H9 (cell line): ENCODE measurements at regions not wholly inside any gene's neighbourhood (a gene's known extent, or its start where the extent isn't known, plus 50 kb on each side); places are given as distances from the start of the nearest gene placed in this dataset.

Experiments
- DNase-seq: peaks from one replicate; pipeline ENCODE4 v3.0.0-alpha.2; 2017
- H2AFZ ChIP-seq: one replicate; pipeline ENCODE4 v1.6.1; 2013; ENCODE audit warnings: mild to moderate bottlenecking, low read length, control low read depth, moderate library complexity
- H2AK5ac ChIP-seq: 2 replicates; pipeline ENCODE4 v1.6.1; 2013; ENCODE audit warnings: low read length, control low read depth, mixed read lengths; ENCODE audit not compliant: insufficient read length
- H2BK120ac ChIP-seq: one replicate; pipeline ENCODE4 v1.6.1; 2013; ENCODE audit warnings: low read depth, mild to moderate bottlenecking, low read length, control low read depth, inconsistent platforms; ENCODE audit not compliant: poor library complexity, severe bottlenecking
- H2BK12ac ChIP-seq: 2 replicates; pipeline ENCODE4 v1.6.1; 2013; ENCODE audit warnings: low read length, control low read depth, mixed read lengths, low read depth; ENCODE audit not compliant: insufficient read length
- H2BK15ac ChIP-seq: 2 replicates; pipeline ENCODE4 v1.6.1; 2013; ENCODE audit warnings: low read depth, low read length, control low read depth
- H2BK20ac ChIP-seq: one replicate; pipeline ENCODE4 v1.6.1; 2013; ENCODE audit warnings: low read depth, mild to moderate bottlenecking, low read length, control low read depth, inconsistent platforms; ENCODE audit not compliant: poor library complexity, severe bottlenecking
- H2BK5ac ChIP-seq: 2 replicates; pipeline ENCODE4 v1.6.1; 2013; ENCODE audit warnings: low read length, control low read depth, mixed read lengths; ENCODE audit not compliant: insufficient read length
- H3K14ac ChIP-seq: 2 replicates; pipeline ENCODE4 v1.6.1; 2013; ENCODE audit warnings: low read length, control low read depth; ENCODE audit not compliant: insufficient read depth
- H3K18ac ChIP-seq: 2 replicates; pipeline ENCODE4 v1.6.1; 2013; ENCODE audit warnings: low read depth, mild to moderate bottlenecking, mixed read lengths, low read length, control low read depth; ENCODE audit not compliant: insufficient read length
- H3K23ac ChIP-seq: 2 replicates; pipeline ENCODE4 v1.6.1; 2013; ENCODE audit warnings: low read length, control low read depth, mixed read lengths, low read depth; ENCODE audit not compliant: insufficient read length
- H3K23me2 ChIP-seq: 2 replicates; pipeline ENCODE4 v1.6.1; 2013; ENCODE audit warnings: low read depth, mild to moderate bottlenecking, mixed read lengths, low read length, control low read depth; ENCODE audit not compliant: insufficient read length, poor library complexity, severe bottlenecking
- H3K27ac ChIP-seq: 2 replicates; pipeline ENCODE4 v1.5.1; 2013; ENCODE audit warnings: low read length, control low read depth, mixed read lengths, low read depth; ENCODE audit not compliant: insufficient read length
- H3K27me3 ChIP-seq: 2 replicates; pipeline ENCODE4 v1.6.1; 2013; ENCODE audit warnings: low read length, control low read depth, inconsistent platforms; ENCODE audit not compliant: insufficient read depth
- H3K4ac ChIP-seq: 2 replicates; pipeline ENCODE4 v1.6.1; 2013; ENCODE audit warnings: low read depth, mild to moderate bottlenecking, control low read depth, inconsistent platforms, low read length, moderate library complexity
- H3K4me1 ChIP-seq: 2 replicates; pipeline ENCODE4 v1.6.1; 2013; ENCODE audit warnings: low read length, control low read depth, inconsistent platforms; ENCODE audit not compliant: insufficient read depth
- H3K4me2 ChIP-seq: 2 replicates; pipeline ENCODE4 v1.6.1; 2013; ENCODE audit warnings: low read length, control low read depth, mixed read lengths; ENCODE audit not compliant: insufficient read length, insufficient read depth
- H3K56ac ChIP-seq: 2 replicates; pipeline ENCODE4 v1.6.1; 2013; ENCODE audit warnings: low read depth, mild to moderate bottlenecking, mixed read lengths, low read length, control low read depth; ENCODE audit not compliant: insufficient read length
- H3K79me1 ChIP-seq: 2 replicates; pipeline ENCODE4 v1.6.1; 2013; ENCODE audit warnings: low read depth, mild to moderate bottlenecking, moderate library complexity, low read length, control low read depth, inconsistent platforms; ENCODE audit not compliant: insufficient read depth, poor library complexity, severe bottlenecking
- H3K79me2 ChIP-seq: 2 replicates; pipeline ENCODE4 v1.6.1; 2013; ENCODE audit warnings: low read length, control low read depth, inconsistent platforms; ENCODE audit not compliant: insufficient read depth
- H3K9ac ChIP-seq: 2 replicates; pipeline ENCODE4 v1.6.1; 2013; ENCODE audit warnings: low read length, control low read depth, mixed read lengths; ENCODE audit not compliant: insufficient read length; ENCODE audit errors: extremely low read depth
- H3K9me3 ChIP-seq: one replicate; pipeline ENCODE4 v1.6.1; 2013; ENCODE audit warnings: low read depth, low read length, inconsistent platforms; ENCODE audit not compliant: control insufficient read depth
- H3T11ph ChIP-seq: one replicate; pipeline ENCODE4 v1.6.1; 2013; ENCODE audit warnings: mild to moderate bottlenecking, low read length, control low read depth, inconsistent platforms
- H4K20me1 ChIP-seq: one replicate; pipeline ENCODE4 v1.6.1; 2013; ENCODE audit not compliant: control insufficient read depth, insufficient read length, insufficient read depth
- H4K5ac ChIP-seq: 2 replicates; pipeline ENCODE4 v1.6.1; 2013; ENCODE audit warnings: low read depth, mild to moderate bottlenecking, mixed read lengths, low read length, control low read depth; ENCODE audit not compliant: insufficient read length
- H4K8ac ChIP-seq: replicated peaks from 2 replicates; pipeline ENCODE4 v1.6.1; 2013; ENCODE audit warnings: low read length, control low read depth, mixed read lengths, low read depth; ENCODE audit not compliant: insufficient read length
- H4K91ac ChIP-seq: 2 replicates; pipeline ENCODE4 v1.6.1; 2013; ENCODE audit warnings: low read depth, mild to moderate bottlenecking, moderate library complexity, mixed read lengths, low read length, control low read depth; ENCODE audit not compliant: insufficient read length
- H3K27ac Mint-ChIP-seq, 3 experiments: 2 replicates in 2 of 3; 3 replicates in 1 of 3; pipeline ENCODE4 v1.8.0; 2020 to 2021; ENCODE audit warnings: mixed read lengths in 3 of 3, mild to moderate bottlenecking in 1 of 3, moderate library complexity in 1 of 3
- H3K27me3 Mint-ChIP-seq: 2 replicates; pipeline ENCODE4 v1.8.0; 2021; ENCODE audit warnings: low read depth, mild to moderate bottlenecking, moderate library complexity, mixed read lengths
- H3K36me3 Mint-ChIP-seq, 3 experiments: 2 replicates in 2 of 3; 3 replicates in 1 of 3; pipeline ENCODE4 v1.8.0; 2020 to 2021; ENCODE audit warnings: low read depth in 3 of 3, mixed read lengths in 3 of 3; ENCODE audit not compliant: insufficient read depth in 1 of 3
- H3K4me1 Mint-ChIP-seq, 2 experiments: 2 replicates each; pipeline ENCODE4 v1.8.0; 2020; ENCODE audit warnings: mixed read lengths in 2 of 2
- H3K4me3 Mint-ChIP-seq, 2 experiments: 2 replicates in 1 of 2; 3 replicates in 1 of 2; pipeline ENCODE4 v1.8.0; 2020 to 2021; ENCODE audit warnings: mild to moderate bottlenecking in 2 of 2, mixed read lengths in 2 of 2, moderate library complexity in 1 of 2
- H3K9me3 Mint-ChIP-seq, 2 experiments: 2 replicates in 1 of 2; 3 replicates in 1 of 2; pipeline ENCODE4 v1.8.0; 2020; ENCODE audit warnings: mild to moderate bottlenecking in 2 of 2, mixed read lengths in 2 of 2, moderate library complexity in 1 of 2
- WGBS: extraction: QIAGEN DNeasy Blood & Tissue Kit; methylation state at CpG from one replicate; pipeline ENCODE4 v1.1.7; 2013; ENCODE audit warnings: missing lambda C conversion rate, low lambda C conversion rate, mixed read lengths; ENCODE audit not compliant: insufficient read length; ENCODE audit errors: extremely low coverage; 5-methylcytosine and 5-hydroxymethylcytosine counted together
- TF ChIP-seq, protein P1 (sequence below): fragments of 200-600 bp; sonication (generic); conservative IDR thresholded peaks from 3 replicates; pipeline ENCODE4 v1.8.0; 2021; ENCODE audit warnings: antibody characterized with exemption, mild to moderate bottlenecking

DNA sequence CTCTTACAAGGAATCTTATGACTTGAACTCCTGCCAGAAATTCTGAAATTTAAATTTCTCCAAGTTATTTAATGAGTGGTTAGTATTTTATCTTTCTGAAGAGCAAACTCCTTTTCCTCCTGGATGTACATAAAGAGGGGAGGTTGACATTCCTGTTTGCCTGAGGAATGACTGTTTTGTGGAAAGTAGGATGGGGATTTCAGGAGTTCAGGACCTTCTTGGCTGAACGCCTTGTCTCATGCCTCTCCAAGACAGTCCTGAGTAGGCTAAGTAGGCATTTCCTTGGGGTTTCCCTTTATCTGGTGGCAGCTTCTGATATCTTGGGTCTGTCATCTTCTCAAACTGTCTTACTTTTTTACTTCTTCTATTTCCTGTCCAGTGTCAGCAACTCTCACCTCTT is 356.6 kb downstream of the TDRD3 start:
- no CpG with 5 or more reads among the region's 1 CpG for WGBS
- Histone ChIP-seq H3K23ac (no peak overlapping the region), H2AFZ (no peak overlapping the region), H3K9me3 (no peaks in the 10 kb centered on the region), H4K8ac (no peak overlapping the region), H3K23me2 (no peaks in the 10 kb centered on the region), H2BK12ac (no peak overlapping the region), H2AK5ac (no peak overlapping the region), H3K18ac (no peak overlapping the region), H3K27ac (no peak overlapping the region), H2BK20ac (no peak overlapping the region), H3K79me2 (no peaks in the 10 kb centered on the region), H3K14ac (no peak overlapping the region), H2BK120ac (no peak overlapping the region), H4K20me1 (no peaks in the 10 kb centered on the region), H3K4me1 (peaks cover 3% of the 10 kb centered on the region; the same call in 1 of the 2 replicates), H3K27me3 (no peaks in the 10 kb centered on the region), H3K4ac (no peak overlapping the region), H4K5ac (no peak overlapping the region), H4K91ac (no peak overlapping the region), H2BK5ac (no peak overlapping the region), H3K56ac (no peak overlapping the region), H3K79me1 (no peaks in the 10 kb centered on the region), H3K4me2 (no peak overlapping the region), H2BK15ac (no peak overlapping the region), H3K9ac (no peak overlapping the region), H3T11ph (no peak overlapping the region)
- no peaks in the 10 kb centered on the region for H3K36me3 Mint-ChIP-seq
- no peak overlapping the region for H3K4me3 Mint-ChIP-seq
- peaks cover 40 to 41% of the 10 kb centered on the region in 2 experiments for H3K4me1 Mint-ChIP-seq
- H3K27me3 Mint-ChIP-seq: no peaks in the 10 kb centered on the region
- TF ChIP-seq, protein P1, sequence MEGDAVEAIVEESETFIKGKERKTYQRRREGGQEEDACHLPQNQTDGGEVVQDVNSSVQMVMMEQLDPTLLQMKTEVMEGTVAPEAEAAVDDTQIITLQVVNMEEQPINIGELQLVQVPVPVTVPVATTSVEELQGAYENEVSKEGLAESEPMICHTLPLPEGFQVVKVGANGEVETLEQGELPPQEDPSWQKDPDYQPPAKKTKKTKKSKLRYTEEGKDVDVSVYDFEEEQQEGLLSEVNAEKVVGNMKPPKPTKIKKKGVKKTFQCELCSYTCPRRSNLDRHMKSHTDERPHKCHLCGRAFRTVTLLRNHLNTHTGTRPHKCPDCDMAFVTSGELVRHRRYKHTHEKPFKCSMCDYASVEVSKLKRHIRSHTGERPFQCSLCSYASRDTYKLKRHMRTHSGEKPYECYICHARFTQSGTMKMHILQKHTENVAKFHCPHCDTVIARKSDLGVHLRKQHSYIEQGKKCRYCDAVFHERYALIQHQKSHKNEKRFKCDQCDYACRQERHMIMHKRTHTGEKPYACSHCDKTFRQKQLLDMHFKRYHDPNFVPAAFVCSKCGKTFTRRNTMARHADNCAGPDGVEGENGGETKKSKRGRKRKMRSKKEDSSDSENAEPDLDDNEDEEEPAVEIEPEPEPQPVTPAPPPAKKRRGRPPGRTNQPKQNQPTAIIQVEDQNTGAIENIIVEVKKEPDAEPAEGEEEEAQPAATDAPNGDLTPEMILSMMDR: no peak
- no peak overlapping the region for H3K27ac Mint-ChIP-seq
- no peaks in the 10 kb centered on the region for H3K9me3 Mint-ChIP-seq
- no peak for DNase-seq
